NCI-H2227 (cell line): ENCODE measurements at regions not wholly inside any gene's neighbourhood (a gene's known extent, or its start where the extent isn't known, plus 50 kb on each side); places are given as distances from the start of the nearest gene placed in this dataset.

Experiments
- DNase-seq: peaks from one replicate; lab custom pipeline; 2025; ENCODE audit not compliant: unreplicated experiment; lab: John Stamatoyannopoulos, UW

DNA sequence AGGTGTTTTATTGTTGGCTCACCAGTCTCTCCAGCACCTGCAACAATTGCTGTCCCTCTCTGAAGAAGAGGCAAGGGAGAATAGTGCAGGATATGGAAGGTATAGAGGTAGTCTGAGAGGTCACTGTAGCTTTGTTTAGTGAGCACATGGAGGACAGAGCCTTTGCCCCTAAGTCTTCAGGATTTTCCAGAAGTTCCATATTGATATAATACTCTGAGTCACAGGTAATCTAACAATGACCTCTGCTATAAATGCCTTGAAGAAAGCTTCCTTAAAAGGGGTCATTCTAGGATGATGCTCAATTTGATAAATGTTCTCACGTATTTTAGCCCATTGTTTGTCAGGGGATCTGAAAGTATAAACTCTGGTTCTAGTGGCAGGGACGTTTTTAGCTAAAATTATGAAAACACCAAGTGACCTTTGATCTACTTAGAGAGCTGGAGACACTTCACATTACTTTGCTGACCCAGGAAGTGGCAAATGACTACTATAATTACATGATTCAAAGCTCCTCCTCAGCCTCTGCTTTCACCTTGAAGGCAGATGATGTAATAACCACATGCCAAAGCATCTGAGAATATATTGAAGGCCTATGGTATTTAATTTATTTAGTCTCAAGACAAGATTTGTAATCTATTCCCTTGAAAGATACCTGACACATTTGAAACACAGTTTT is 366.9 kb upstream of the NUDT12 start:
- DNase-seq: peak; percentile 25

DNA sequence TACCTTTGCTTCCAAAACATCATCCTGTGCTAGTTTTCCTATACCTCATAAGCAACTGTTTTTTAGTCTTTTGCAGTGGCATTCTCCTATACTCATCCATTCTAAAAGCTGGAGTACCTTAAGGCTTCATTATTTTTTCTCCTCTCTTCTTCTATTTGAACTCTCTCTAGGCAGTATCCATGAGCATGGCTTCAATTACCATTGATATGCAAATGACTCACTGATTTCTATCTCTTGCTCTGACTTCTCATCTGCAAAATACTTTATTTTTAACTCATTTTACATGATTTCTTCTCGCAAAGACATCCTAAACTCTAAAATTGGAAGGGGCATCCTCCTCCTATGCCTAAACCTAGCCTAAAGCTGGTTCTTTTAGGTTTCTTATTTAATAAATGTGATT is 365.1 kb upstream of the NUDT12 start:
- no peak for DNase-seq

DNA sequence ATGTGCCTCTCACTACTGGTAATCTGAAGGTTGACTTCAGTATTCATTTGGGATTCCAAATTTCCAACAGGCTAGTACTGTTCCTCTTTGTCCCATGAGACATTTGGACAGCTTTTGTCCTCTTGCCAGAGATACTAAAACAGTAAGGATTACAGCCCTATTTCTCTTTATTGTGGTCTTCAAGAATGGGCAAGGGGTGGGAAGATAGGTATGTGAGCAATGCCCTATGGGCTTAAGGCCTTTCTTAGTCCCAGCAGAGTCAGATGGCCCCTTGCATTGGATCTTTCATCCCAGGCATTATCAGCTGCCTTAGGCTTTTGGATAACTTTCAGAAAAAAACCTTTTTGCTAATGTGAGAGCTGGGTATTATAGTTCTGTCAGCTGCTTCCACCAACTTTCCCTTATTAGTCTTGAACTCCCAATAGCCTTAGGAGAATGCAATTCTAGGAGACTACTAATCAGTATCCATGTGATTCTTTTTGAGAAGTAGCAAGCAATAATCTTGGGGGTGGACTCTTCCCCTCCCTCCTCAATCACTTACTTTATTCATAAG is 361.1 kb upstream of the NUDT12 start:
- no peak for DNase-seq

DNA sequence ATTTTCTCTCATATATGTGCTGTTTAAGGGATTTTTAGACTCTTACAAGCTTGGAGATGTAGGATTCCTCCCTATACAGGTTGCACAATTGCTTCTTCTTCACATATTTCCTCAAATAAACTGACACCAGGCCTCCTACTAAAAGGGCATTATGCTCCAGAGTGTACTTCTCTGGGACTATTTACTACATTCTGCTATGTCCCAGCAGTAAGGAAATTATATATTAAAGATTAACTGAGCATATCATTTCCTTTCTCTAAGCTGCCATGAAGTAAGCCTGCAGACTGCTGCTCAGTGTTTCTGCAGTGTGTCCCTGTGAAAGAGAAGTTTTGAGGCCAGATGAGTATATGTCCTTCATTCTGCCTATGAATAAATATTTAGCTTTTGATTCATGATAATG is 356.9 kb upstream of the NUDT12 start:
- DNase-seq: no peak

DNA sequence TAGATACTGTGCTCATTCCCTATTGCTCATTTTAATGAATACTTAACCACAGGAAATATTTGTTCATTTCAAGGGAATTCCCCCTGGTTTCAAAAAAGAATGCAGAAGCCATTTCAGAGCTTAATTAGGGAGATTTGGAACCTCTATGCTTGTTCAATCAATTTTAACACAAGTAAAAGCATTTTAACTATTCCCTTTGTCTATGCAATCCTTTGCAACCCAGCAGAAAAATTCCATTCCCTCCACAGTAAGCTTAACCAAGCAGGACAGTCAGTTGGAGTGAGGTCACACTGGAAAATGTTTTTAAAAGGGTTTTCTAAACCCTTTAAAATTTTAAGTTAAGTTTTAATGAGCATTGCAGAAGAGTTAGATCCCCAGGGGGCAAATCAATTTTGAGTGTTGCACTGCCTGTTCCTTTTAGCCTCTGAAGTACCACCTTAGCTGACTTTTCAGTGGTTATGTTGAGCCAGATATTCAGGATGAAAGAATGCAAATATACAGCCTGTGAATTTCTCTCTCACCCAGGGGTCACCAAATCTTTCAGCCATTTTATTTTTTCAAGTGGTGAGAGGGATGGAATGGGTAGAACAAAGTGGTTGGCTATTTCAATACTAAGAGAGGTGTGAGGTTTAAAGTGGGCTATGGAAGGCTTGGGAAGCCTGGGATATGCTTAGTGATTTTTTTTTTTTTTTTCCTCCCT is 356.2 kb upstream of the NUDT12 start:
- DNase-seq: no peak

DNA sequence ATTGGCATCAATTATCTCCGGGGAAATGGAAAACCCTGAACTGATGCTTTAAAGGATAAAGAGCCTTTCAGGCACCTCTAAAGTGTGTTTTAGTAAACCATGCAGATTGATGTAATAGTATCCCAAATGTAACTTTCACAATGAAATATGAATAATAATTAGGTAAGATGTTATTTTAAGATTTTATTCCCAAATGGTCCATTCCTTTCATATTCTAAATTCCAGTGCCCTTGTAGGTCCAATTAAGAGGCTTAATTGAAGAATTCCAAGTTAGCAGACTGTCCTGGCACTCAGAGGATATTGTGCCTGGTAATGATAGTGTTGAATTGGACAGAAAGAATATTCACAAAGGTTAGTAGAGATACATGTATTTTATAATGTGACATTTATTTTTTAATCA is 352.5 kb upstream of the NUDT12 start:
- DNase-seq: no peak

DNA sequence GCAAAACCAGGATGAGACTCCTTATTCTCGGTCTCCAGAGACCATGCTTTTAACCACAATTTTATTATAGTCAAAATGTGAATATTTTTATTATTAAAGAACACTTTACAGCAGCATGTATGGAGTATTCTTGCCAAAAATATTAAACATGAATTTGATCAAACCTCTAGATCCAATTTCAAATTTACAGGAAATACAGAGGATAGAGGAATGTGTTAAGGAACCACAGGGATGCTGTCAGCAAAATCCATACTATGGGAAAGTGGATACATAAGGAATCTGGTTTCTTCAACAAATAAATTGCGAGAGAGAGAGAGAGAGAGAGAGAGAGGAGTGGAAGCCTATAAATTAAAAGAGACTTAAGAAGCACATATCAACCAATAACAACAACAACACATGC is 348.2 kb upstream of the NUDT12 start:
- DNase-seq: no peak

DNA sequence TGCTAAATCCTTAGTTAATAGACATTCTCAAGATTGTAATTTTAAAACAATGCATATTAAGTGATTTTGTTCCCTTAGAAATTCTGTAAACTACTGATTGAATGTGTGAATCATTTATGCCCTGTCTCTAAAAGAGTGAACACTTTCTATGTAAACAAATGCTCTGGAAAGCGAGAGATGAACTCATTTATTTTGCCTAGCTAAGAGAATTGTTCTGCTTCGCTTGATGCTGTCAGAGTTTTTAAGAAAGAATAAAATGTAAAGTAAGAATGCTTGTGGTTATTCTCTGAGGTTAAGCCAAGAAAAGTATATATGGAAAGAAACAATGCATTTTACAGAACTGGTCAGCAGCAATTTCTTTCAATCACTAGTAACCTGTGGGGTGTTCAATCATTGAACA is 347.4 kb upstream of the NUDT12 start:
- no peak for DNase-seq

DNA sequence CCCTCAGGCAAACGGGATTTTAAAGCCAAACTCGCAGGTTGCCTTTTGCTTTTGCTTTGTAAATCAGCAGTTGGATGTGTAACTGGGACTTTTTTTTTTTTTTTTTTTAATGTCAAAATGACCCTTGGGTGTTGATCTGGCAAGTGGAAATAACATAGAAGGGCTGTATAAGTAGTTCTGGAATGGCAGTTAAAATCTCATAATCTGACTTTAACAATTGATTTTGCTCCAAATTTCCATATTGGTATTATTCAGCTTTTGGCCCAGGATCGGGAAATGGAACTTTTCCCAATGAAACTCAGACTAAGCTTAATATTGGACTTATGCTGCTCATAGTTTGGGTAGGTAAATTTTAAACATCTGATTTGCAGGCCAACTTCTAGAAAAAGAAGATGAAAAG is 346.8 kb upstream of the NUDT12 start:
- DNase-seq: no peak

DNA sequence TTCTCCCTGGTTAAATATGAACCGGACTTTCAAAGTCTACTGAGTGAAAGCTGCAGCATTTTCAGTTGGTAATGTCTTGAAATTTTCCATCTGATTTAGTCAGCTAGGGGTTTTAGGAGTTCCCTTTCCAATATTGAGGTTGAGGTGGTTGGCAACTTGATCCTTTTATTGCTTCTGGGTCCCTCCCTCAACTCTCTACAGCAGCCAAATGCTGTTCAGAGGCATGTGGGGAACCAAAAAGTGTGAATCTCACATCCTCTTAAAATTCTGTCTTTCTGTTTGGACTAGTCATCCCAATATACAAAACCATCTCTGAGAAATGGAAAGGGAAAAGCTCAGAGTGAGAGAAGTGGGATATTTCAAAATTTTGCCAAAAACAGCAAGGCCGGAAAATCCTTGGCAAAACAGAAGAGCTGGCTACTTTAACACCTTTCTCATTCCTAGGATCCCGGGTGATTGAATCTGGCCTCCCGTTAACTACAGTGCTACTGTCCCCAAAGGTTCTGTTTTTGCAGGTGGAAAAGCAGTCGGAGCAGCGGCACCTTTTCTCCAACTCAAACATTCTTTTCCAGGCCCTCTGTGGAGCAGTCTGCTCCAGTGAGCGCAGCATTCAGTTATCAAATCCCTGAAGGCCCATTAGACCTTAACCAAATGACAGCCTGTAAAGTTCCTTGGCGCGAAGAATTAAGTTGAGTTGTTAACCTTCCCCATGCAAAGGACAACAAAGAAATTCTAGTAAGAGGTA is 345.9 kb upstream of the NUDT12 start:
- no peak for DNase-seq

DNA sequence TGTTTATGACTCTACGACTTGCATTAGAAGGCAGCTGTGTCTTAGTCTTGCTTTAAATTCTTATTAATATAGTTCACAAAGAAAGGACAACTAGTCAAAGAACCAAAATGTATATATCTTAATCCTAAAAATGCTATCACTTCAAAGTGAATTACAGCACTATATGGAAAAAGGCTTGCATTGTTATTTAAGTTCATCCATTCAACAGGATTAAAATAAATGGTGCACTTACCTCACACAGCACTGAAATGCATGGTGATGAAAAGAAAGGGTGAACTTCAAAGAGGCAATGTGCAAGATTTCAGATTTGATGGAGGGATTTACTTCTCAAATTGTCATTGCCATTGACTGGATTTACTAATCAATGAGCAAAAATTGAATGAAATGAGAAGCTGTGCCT is 344.4 kb upstream of the NUDT12 start:
- no peak for DNase-seq

DNA sequence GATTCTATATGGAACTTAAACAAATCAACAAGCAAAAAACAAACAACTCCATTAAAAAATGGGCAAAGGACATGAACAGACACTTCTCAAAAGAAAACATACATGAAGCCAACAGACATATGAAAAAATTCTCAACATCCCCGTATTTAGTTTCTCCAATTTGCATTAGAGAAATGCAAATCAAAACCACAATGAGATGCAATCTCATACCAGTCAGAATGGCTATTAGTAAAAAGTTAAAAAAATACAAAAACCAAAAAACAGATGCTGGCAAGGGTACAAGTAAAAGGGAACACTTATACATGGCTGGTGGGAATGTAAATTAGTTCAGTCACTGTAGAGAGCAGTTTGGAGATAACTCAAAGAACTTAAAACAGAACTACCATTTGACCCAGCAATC is 342.1 kb upstream of the NUDT12 start:
- no peak for DNase-seq

DNA sequence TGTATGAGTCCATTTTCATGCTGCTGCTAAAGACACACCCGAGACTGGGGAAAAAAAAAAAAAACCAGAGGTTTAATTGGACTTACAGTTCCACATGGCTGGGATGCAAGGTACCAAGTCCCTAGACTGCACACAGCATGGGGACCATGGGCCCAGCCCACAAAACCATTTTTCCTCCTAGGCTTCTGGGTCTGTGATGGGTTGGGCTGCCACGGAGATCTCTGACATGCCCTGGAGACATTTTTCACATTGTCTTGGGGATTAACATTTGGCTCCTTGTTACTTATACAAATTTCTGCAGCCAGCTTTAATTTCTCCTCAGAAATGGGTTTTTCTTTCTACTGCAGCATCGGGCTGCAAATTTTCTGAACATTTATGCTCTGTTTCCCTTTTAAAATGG is 340.3 kb upstream of the NUDT12 start:
- no peak for DNase-seq

DNA sequence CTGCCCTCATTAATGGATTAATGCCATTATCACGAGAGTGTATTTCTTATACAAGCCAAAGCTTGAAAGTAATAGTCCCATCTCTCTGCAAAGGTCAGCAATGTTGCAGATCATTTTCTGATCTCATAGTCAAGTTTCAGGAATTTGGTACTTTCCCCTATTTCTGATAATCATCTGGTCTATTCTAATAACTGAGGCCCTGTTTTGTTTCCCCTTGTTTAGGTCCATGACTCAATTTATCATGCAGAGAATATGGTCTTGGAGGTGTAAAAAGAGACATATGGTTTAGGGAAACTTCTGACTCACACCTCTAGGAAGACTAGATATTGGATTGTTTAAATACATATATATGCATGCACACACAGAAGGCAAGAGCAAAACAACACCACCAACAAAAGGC is 339.3 kb upstream of the NUDT12 start:
- no peak for DNase-seq

DNA sequence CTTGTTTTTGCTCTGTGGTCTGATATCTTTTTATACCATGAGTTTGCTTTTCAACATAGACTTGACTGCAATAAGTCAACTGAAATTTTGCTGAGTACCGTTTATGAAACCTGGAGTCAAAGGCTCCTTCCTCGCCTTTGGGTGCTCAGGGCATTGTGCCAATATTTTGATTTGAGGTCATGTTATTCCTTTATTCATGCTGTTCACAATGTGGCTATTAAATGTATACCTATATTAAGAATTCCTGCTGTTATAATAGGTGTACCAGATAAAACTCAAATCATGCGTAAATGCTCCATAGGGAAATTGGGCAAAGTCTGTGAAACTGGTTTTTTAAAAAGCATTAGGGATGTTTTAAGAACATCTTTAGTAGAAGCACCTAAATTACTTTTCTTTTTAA is 334.0 kb upstream of the NUDT12 start:
- DNase-seq: peak; percentile 34

DNA sequence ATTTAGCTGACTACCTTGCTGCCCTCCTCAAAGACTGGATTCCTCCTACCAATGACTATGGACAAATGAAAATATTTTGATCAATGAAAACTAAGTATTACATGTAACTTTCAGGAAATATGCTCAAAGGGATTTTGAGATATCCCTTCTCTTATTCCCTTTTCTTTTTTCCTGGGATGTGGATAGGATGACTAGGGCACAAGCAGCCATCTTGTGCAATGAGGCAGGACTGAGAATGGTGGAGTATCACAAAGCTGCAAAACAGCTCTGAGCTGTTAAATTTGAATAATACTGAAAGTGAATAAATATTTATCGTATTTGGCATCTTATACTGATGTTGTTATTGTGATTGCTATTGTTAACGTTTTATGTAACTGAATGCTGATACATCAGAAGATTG is 333.1 kb upstream of the NUDT12 start:
- no peak for DNase-seq

DNA sequence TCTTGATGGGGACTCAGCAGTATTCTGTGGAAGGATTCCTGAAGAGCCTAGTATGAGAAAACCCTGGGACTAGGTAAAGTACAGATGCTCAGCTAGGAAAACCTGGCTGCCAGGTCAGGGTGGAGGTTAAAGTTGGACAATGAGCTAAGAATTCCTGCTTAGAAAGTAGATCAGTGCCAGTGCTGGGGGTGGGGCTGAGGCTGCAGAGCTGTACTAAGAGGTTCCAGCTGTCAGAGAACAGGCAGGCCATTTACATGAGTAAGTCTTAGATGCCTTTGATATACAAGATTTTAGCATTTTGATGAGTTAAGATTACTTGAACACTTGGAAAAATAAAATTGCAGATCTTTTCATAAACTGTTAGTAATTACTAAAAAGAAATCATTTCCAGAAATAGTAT is 332.3 kb upstream of the NUDT12 start:
- no peak for DNase-seq

DNA sequence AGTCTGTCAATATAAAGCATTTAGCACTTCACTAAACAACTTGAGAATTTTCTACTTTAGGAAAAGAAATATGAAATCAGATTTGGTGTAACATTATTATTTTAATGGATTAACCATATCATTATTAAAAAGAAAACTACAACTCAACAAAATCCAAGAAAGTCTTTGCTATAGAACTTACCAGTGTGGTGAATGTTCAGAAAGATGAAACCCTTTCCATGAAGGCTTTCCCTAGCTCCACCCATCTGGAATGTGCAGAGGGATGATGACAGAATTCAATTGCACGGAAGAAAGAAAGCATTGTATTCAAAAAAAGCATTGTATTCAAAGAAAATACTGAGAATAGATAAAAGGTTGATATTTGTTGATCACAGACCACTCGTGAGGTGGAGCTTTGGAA is 328.6 kb upstream of the NUDT12 start:
- DNase-seq: no peak

DNA sequence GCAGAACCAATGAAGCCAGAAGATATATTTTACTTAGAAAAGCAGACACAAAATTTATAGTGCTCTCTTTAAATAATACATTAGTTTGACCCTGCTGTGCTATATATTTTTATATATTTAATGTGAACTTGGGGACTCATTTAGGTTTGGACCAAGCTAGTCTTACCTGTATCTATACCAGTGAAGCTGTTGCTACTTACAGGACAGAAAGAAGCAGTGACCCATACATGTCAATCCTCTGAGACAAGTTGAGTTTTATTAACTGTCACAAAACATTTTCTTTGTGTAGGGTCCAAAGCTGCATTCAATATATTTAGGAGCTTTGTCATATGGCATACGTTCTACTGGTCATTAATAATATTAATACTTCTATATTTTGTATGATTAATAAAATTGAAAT is 327.7 kb upstream of the NUDT12 start:
- DNase-seq: no peak

DNA sequence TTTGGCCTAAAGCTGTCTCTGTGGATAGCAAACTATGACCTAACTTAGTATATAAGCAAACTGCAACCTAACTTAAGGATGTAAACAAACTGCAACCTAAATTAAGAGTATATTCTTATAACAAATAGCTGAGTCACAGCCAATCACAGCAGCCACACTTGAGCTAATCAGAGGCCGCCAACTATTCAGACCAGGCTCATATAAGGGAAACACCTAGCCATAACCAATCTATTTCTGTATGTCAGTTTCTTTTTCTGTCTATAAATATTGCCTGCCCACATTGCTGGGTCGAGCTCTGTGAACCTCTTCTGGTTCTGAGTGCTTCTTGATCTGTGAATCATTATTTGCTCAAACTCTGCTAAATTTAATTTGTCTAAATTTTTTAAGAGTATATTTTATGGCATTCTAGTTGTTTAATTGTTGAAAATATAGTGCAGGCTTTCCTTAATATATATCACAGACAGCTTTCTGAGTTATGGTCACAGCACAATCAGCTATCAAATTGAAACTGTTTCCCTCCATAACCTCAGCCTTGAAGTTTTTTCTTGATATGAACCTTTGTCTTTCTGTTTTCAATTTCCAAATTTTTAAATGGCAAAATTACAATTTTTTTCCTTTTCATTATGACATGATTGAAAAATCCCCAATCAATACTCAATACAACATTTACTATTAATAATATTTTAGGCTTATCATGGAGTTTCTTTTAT is 327.1 kb upstream of the NUDT12 start:
- DNase-seq: no peak

DNA sequence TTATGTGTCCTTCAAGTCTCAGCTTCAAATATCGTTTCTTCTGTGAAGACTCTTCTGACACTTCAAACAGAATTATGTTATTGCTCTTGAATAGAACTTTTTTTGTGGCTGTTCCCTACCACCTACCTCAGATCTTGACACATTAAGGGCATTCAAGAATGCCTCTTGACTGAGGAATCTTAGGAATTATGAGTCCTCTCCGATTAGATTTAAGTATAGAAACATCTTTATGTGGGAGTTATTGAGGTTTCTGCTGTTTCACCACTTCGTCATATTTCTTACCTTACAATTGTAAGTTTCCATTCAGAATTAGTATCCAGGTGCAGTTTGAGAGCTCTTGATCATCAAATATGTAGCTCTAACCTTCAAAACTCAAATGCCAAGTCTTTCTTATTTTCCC is 324.2 kb upstream of the NUDT12 start:
- DNase-seq: no peak
